GM12878 (cell line): ENCODE measurements at regions not wholly inside any gene's neighbourhood (a gene's known extent, or its start where the extent isn't known, plus 50 kb on each side); places are given as distances from the start of the nearest gene placed in this dataset.
A peak's percentile ranks its signal among the peaks of the same experiment; 100 is the strongest.

Source experiments
- ATAC-seq: fragments of 200-7000 bp; cut with Tn5 transposase; 3 replicates; pipeline ENCODE4 v1.9.1; 2020; ENCODE audit warnings: mild to moderate bottlenecking, moderate library complexity
- BruUV-seq: library from RNA; stranded (reverse); fragments of 400-500 nt; replicated peaks from 2 replicates; lab custom pipeline; 2021; lab: Mats Ljungman, UMichigan
- CTCF ChIA-PET: fragments of 300-600 bp; sonication (Branson Sonifier 250); formaldehyde crosslinking; extraction: SDS; loops from one replicate; lab custom pipeline; 2021; ENCODE audit warnings: inconsistent platforms; lab: Yijun Ruan, JAX
- POLR2A ChIA-PET: fragments of 350-600 bp; formaldehyde crosslinking; extraction: SDS; loops from one replicate; lab custom pipeline; 2021; ENCODE audit warnings: inconsistent platforms; lab: Charles Lee
- RAD21 ChIA-PET: fragments of 300-600 bp; sonication (Branson Sonifier 250); formaldehyde crosslinking; loops from one replicate; lab custom pipeline; 2023; ENCODE audit warnings: antibody characterized with exemption; ENCODE audit not compliant: unreplicated experiment; lab: Charles Lee
- SMC1A ChIA-PET: fragments of 300-600 bp; sonication (Branson Sonifier 250); formaldehyde crosslinking; loops from one replicate; lab custom pipeline; 2023; ENCODE audit not compliant: unreplicated experiment, uncharacterized antibody; lab: Charles Lee
- DNase-seq: peaks from one replicate; pipeline ENCODE4 v3.0.0-alpha.2; 2011; ENCODE audit warnings: low read depth, low spot score
- FAIRE-seq: peaks from 3 replicates; lab custom pipeline; 2011; peaks lifted over from hg19 to GRCh38; lab: Jason Lieb, UNC
- H2AFZ ChIP-seq: 2 replicates; pipeline ENCODE4 v1.6.0; 2011; ENCODE audit warnings: low read depth, low read length, control low read depth; ENCODE audit not compliant: control insufficient read depth
- H3K27ac ChIP-seq: 2 replicates; pipeline ENCODE4 v1.5.1; 2011; ENCODE audit warnings: control low read depth; ENCODE audit not compliant: control insufficient read depth, insufficient read depth
- H3K27me3 ChIP-seq, 2 experiments: replicated peaks in 1 of 2; 2 replicates each; pipeline versions ENCODE4 v1.6.0 to v1.6.1; 2011; ENCODE audit warnings: low read length in 1 of 2; ENCODE audit not compliant: control insufficient read depth in 2 of 2, insufficient read depth in 2 of 2
- H3K36me3 ChIP-seq, 2 experiments: 2 replicates each; pipeline ENCODE4 v1.5.1; 2011; ENCODE audit warnings: low read length in 1 of 2; ENCODE audit not compliant: control insufficient read depth in 2 of 2, insufficient read depth in 2 of 2
- H3K4me1 ChIP-seq: 2 replicates; pipeline ENCODE4 v1.6.1; 2011; ENCODE audit warnings: mild to moderate bottlenecking, low read length, moderate library complexity, mixed read lengths; ENCODE audit not compliant: control insufficient read depth, insufficient read depth
- H3K4me2 ChIP-seq: 2 replicates; pipeline ENCODE4 v1.6.0; 2011; ENCODE audit warnings: control low read depth; ENCODE audit not compliant: control insufficient read depth, insufficient read depth
- H3K4me3 ChIP-seq: fragments of 200-600 bp; sonication (generic); 2 replicates; pipeline ENCODE4 v1.5.1; 2016
- H3K79me2 ChIP-seq: 2 replicates; pipeline ENCODE4 v1.6.0; 2011; ENCODE audit warnings: low read length; ENCODE audit not compliant: control insufficient read depth, insufficient read depth
- H3K9ac ChIP-seq: 2 replicates; pipeline ENCODE4 v1.8.0; 2011; ENCODE audit warnings: low read length, control low read depth, mixed read lengths; ENCODE audit not compliant: control insufficient read depth, insufficient read depth
- H3K9me3 ChIP-seq: replicated peaks from 3 replicates; pipeline ENCODE4 v1.5.1; 2011; ENCODE audit warnings: mild to moderate bottlenecking, low read length; ENCODE audit not compliant: control insufficient read depth, insufficient read depth
- H4K20me1 ChIP-seq: 2 replicates; pipeline ENCODE4 v1.6.0; 2011; ENCODE audit not compliant: control insufficient read depth, insufficient read depth
- BACH1 ChIP-seq: fragments of 450-650 bp; IDR thresholded peaks from 2 replicates; pipeline ENCODE4 v1.6.1; 2017; ENCODE audit warnings: mild to moderate bottlenecking, borderline replicate concordance
- BCL11A ChIP-seq: IDR thresholded peaks from 2 replicates; pipeline ENCODE4 v1.6.1; 2011; ENCODE audit warnings: low read depth, low read length
- DPF2 ChIP-seq: fragments of 450-650 bp; IDR thresholded peaks from 2 replicates; pipeline ENCODE4 v1.6.1; 2017; ENCODE audit warnings: mild to moderate bottlenecking
- IKZF2 ChIP-seq, 2 experiments: fragments of 450-650 bp; IDR thresholded peaks; 2 replicates each; pipeline ENCODE4 v1.6.1; 2017; ENCODE audit warnings: mild to moderate bottlenecking in 2 of 2, moderate library complexity in 2 of 2
- RELB ChIP-seq: fragments of 450-650 bp; IDR thresholded peaks from 2 replicates; pipeline ENCODE4 v1.6.1; 2017; ENCODE audit warnings: low read depth, mild to moderate bottlenecking, moderate library complexity
- ZNF622 ChIP-seq: fragments of 450-650 bp; IDR thresholded peaks from 2 replicates; pipeline ENCODE4 v1.6.1; 2017; ENCODE audit warnings: mild to moderate bottlenecking, inconsistent platforms
- WGBS: methylation state at CpG from one replicate; pipeline ENCODE4 v1.1.6; 2016; ENCODE audit warnings: low lambda C conversion rate; ENCODE audit not compliant: insufficient replicate concordance, insufficient coverage; ENCODE audit errors: missing lambda C conversion rate; 5-methylcytosine and 5-hydroxymethylcytosine counted together
- in situ Hi-C: fragments of 300-500 bp; cut with MboI; formaldehyde crosslinking; loops from 9 replicates; pipeline ENCODE4 v1.14.3; 2018; ENCODE audit warnings: mixed read lengths
- intact Hi-C: fragments of 100-400 bp; cut with micrococcal nuclease; formaldehyde crosslinking; loops from one replicate; pipeline ENCODE4 v1.14.2; 2022; ENCODE audit not compliant: unreplicated experiment

- H3K4me1 ChIP-seq = peaks cover 28% of the 10 kb centered on the region
- no peak for DNase-seq
- H3K27me3 ChIP-seq = no peaks in the 10 kb centered on the region
- H3K4me3 ChIP-seq = no peak overlapping the region
- peak overlapping the region; percentile 60 for H3K27ac ChIP-seq
- ChIA-PET SMC1A (interaction anchor here (0.8 to 3.4 kb wide), 28 partner anchors 10 to 238 kb away, joined by 3 to 12 read pairs (median 4); no protein-coding TSS in a partner anchor), CTCF (interaction anchor here (0.9 to 1.3 kb wide), 6 partner anchors 10 to 130 kb away, joined by 3 to 10 read pairs (median 4); no protein-coding TSS in a partner anchor), POLR2A (interaction anchor here (0.6 to 1.7 kb wide), 4 partner anchors 17 to 126 kb away, joined by 3 to 4 read pairs (median 3); no protein-coding TSS in a partner anchor), RAD21 (interaction anchor here (0.6 to 2.0 kb wide), 7 partner anchors 21 to 72 kb away, joined by 3 to 8 read pairs (median 4); no protein-coding TSS in a partner anchor)
- H3K4me2 ChIP-seq = peak overlapping the region; percentile 89
- H3K79me2 ChIP-seq = no peaks in the 10 kb centered on the region
- ATAC-seq = peak; percentile 5; the same call in 1 of the 3 replicates
- in situ Hi-C loops (no loop called here), intact Hi-C loops (no loop called here)
- H3K9ac ChIP-seq = 0 out of 2 replicates have a peak overlapping the region, but pooled peaks have one; percentile 1
- no peaks in the 10 kb centered on the region for H3K36me3 ChIP-seq
- peak overlapping the region; percentile 76 for H2AFZ ChIP-seq
- no TSS peak for BruUV-seq
- no peaks in the 10 kb centered on the region; the same call in 2 of the 3 replicates for H3K9me3 ChIP-seq
- TF ChIP-seq DPF2 (0 out of 2 replicates have a peak, but pooled peaks have one; percentile 0), BCL11A (no peak), ZNF622 (no peak), IKZF2 (IDR thresholded peaks at IDR 0.05) (0 out of 4 replicates have a peak, but pooled peaks of 1 of the 2 experiments have one; percentile 5), BACH1 (no peak), RELB (0 out of 2 replicates have a peak, but pooled peaks have one; percentile 4)
- no peak for FAIRE-seq
- H4K20me1 ChIP-seq = no peaks in the 10 kb centered on the region
- 30% methylated on average over 3 of the region's 3 CpGs for WGBS
Measured at GRCh38 chr6:149267072-149267471, 50.4 kb upstream of the TAB2 start.
